OCI-LY3 (cell line): ENCODE measurements at regions not wholly inside any gene's neighbourhood (a gene's known extent, or its start where the extent isn't known, plus 50 kb on each side); places are given as distances from the start of the nearest gene placed in this dataset.

Source experiments
- H2AFZ ChIP-seq: fragments of 200-600, 300-600 bp; shearing (Covaris generic); 2 replicates; pipeline ENCODE4 v1.6.0; 2014; ENCODE audit warnings: antibody characterized with exemption, low read depth, low read length
- H3K27ac ChIP-seq: fragments of 200-600, 300-600 bp; sonication (generic); 2 replicates; pipeline ENCODE4 v1.5.1; 2014; ENCODE audit warnings: mild to moderate bottlenecking, low read length, moderate library complexity, mixed read lengths
- H3K27me3 ChIP-seq: fragments of 200-600, 300-600 bp; sonication (generic); 2 replicates; pipeline ENCODE4 v1.6.1; 2014; ENCODE audit warnings: low read depth, low read length, mixed read lengths
- H3K36me3 ChIP-seq: fragments of 200-600, 300-600 bp; sonication (generic); replicated peaks from 2 replicates; pipeline ENCODE3; 2014; ENCODE audit warnings: low read depth, low read length, mixed read lengths
- H3K4me1 ChIP-seq: fragments of 300-600, 200-600 bp; sonication (generic); 2 replicates; pipeline ENCODE4 v1.6.1; 2014; ENCODE audit warnings: low read length, mixed read lengths
- H3K4me2 ChIP-seq: fragments of 200-600, 300-600 bp; sonication (generic); 2 replicates; pipeline ENCODE4 v1.6.1; 2014; ENCODE audit warnings: low read length, mixed read lengths
- H3K4me3 ChIP-seq: fragments of 300-600, 200-600 bp; sonication (generic); 2 replicates; pipeline ENCODE4 v1.5.1; 2014; ENCODE audit warnings: antibody characterized with exemption, mild to moderate bottlenecking, low read length, moderate library complexity
- H3K79me2 ChIP-seq: fragments of 300-600, 200-600 bp; shearing (Covaris generic); 2 replicates; pipeline ENCODE4 v1.6.1; 2014; ENCODE audit warnings: mild to moderate bottlenecking, low read length, mixed read lengths
- H3K9ac ChIP-seq: fragments of 300-600, 200-600 bp; shearing (Covaris generic); 2 replicates; pipeline ENCODE4 v1.6.0; 2014; ENCODE audit warnings: mild to moderate bottlenecking, low read length, moderate library complexity
- H3K9me3 ChIP-seq: fragments of 200-600, 300-600 bp; shearing (Covaris generic); 2 replicates; pipeline ENCODE4 v1.6.1; 2014; ENCODE audit warnings: low read length, mixed read lengths; ENCODE audit not compliant: insufficient read depth
- H4K20me1 ChIP-seq: fragments of 200-600, 300-600 bp; sonication (generic); 2 replicates; pipeline ENCODE4 v1.6.1; 2016; ENCODE audit warnings: low read length, mixed read lengths; ENCODE audit not compliant: insufficient read depth
- CTCF ChIP-seq: fragments of 200-600, 300-600 bp; sonication (generic); IDR thresholded peaks from 2 replicates; pipeline ENCODE4 v1.5.1; 2014; ENCODE audit warnings: antibody characterized with exemption, low read length, low read depth
- EZH2phosphoT487 ChIP-seq: fragments of 200-600 bp; shearing (Covaris generic); IDR thresholded peaks from 2 replicates; pipeline ENCODE4 v1.6.1; 2018; ENCODE audit warnings: antibody characterized with exemption, mixed run types, low read depth

- H3K27ac ChIP-seq: no peak overlapping the region
- no peaks in the 10 kb centered on the region for H3K9me3 ChIP-seq
- H3K4me2 ChIP-seq: no peak overlapping the region
- no peak overlapping the region for H3K4me3 ChIP-seq
- no peaks in the 10 kb centered on the region for H3K79me2 ChIP-seq
- no peaks in the 10 kb centered on the region for H3K36me3 ChIP-seq
- H3K9ac ChIP-seq: no peak overlapping the region
- no peak for TF ChIP-seq CTCF
- TF ChIP-seq EZH2phosphoT487: no peak
- no peaks in the 10 kb centered on the region for H3K27me3 ChIP-seq
- no peaks in the 10 kb centered on the region for H4K20me1 ChIP-seq
- H2AFZ ChIP-seq: no peak overlapping the region
- H3K4me1 ChIP-seq: no peaks in the 10 kb centered on the region
Measured at GRCh38 chr7:85774986-85775385, 588.1 kb upstream of the SEMA3D start.

- H3K9me3 ChIP-seq: no peaks in the 10 kb centered on the region
- no peak overlapping the region for H3K9ac ChIP-seq
- no peaks in the 10 kb centered on the region for H3K4me1 ChIP-seq
- H3K4me3 ChIP-seq: no peak overlapping the region
- no peaks in the 10 kb centered on the region for H3K27me3 ChIP-seq
- no peak for TF ChIP-seq CTCF
- TF ChIP-seq EZH2phosphoT487: no peak
- no peak overlapping the region for H3K4me2 ChIP-seq
- no peak overlapping the region for H3K27ac ChIP-seq
- no peaks in the 10 kb centered on the region for H3K79me2 ChIP-seq
- H2AFZ ChIP-seq: no peak overlapping the region
- no peaks in the 10 kb centered on the region for H4K20me1 ChIP-seq
- H3K36me3 ChIP-seq: no peaks in the 10 kb centered on the region
Measured at GRCh38 chr7:85773116-85773728, 586.4 kb upstream of the SEMA3D start.

- H3K79me2 ChIP-seq: no peaks in the 10 kb centered on the region
- TF ChIP-seq CTCF (no peak), EZH2phosphoT487 (no peak)
- no peak overlapping the region for H3K27ac ChIP-seq
- H3K36me3 ChIP-seq: no peaks in the 10 kb centered on the region
- H3K9me3 ChIP-seq: no peaks in the 10 kb centered on the region
- no peaks in the 10 kb centered on the region for H3K4me1 ChIP-seq
- no peak overlapping the region for H2AFZ ChIP-seq
- no peak overlapping the region for H3K4me2 ChIP-seq
- H3K27me3 ChIP-seq: no peaks in the 10 kb centered on the region
- no peaks in the 10 kb centered on the region for H4K20me1 ChIP-seq
- H3K4me3 ChIP-seq: no peak overlapping the region
- no peak overlapping the region for H3K9ac ChIP-seq
Measured at GRCh38 chr7:85771516-85771915, 584.7 kb upstream of the SEMA3D start.

- TF ChIP-seq EZH2phosphoT487 (no peak), CTCF (no peak)
- no peaks in the 10 kb centered on the region for H3K36me3 ChIP-seq
- no peaks in the 10 kb centered on the region for H3K9me3 ChIP-seq
- H4K20me1 ChIP-seq: no peaks in the 10 kb centered on the region
- no peak overlapping the region for H3K27ac ChIP-seq
- no peaks in the 10 kb centered on the region for H3K79me2 ChIP-seq
- no peak overlapping the region for H2AFZ ChIP-seq
- no peak overlapping the region for H3K4me2 ChIP-seq
- no peaks in the 10 kb centered on the region for H3K27me3 ChIP-seq
- H3K9ac ChIP-seq: no peak overlapping the region
- H3K4me1 ChIP-seq: no peaks in the 10 kb centered on the region
- no peak overlapping the region for H3K4me3 ChIP-seq
Measured at GRCh38 chr7:85770332-85770731, 583.5 kb upstream of the SEMA3D start.
